GM23248 (cell line): ENCODE measurements at regions not wholly inside any gene's neighbourhood (a gene's known extent, or its start where the extent isn't known, plus 50 kb on each side); places are given as distances from the start of the nearest gene placed in this dataset.

Source experiments
- DNase-seq: peaks from one replicate; pipeline ENCODE4 v3.0.0-alpha.2; 2015
- H2AFZ ChIP-seq: fragments of 200-600 bp; sonication (generic); 2 replicates; pipeline ENCODE4 v1.6.1; 2016; ENCODE audit warnings: antibody characterized with exemption
- H3F3A ChIP-seq: fragments of 200-600 bp; sonication (generic); 2 replicates; pipeline ENCODE4 v1.6.1; 2016; ENCODE audit warnings: mild to moderate bottlenecking, antibody characterized with exemption, mixed run types; ENCODE audit not compliant: insufficient read depth
- H3K27ac ChIP-seq: fragments of 200-600 bp; sonication (generic); 2 replicates; pipeline ENCODE4 v1.5.1; 2016; ENCODE audit warnings: mild to moderate bottlenecking
- H3K27me3 ChIP-seq: fragments of 200-600 bp; sonication (generic); replicated peaks from 2 replicates; pipeline ENCODE4 v1.6.1; 2016; ENCODE audit warnings: mild to moderate bottlenecking; ENCODE audit not compliant: insufficient read depth
- H3K36me3 ChIP-seq: fragments of 200-600 bp; sonication (generic); 2 replicates; pipeline ENCODE4 v1.6.1; 2016; ENCODE audit warnings: low read depth, mild to moderate bottlenecking
- H3K4me1 ChIP-seq: fragments of 200-600 bp; sonication (generic); 2 replicates; pipeline ENCODE4 v1.6.1; 2016; ENCODE audit warnings: mild to moderate bottlenecking; ENCODE audit not compliant: insufficient read depth
- H3K4me2 ChIP-seq: fragments of 200-600 bp; sonication (generic); one replicate; pipeline ENCODE4 v1.6.1; 2016; ENCODE audit warnings: mild to moderate bottlenecking; ENCODE audit not compliant: unreplicated experiment
- H3K4me3 ChIP-seq: fragments of 200-600 bp; sonication (generic); 2 replicates; pipeline ENCODE4 v1.5.1; 2016; ENCODE audit warnings: mild to moderate bottlenecking
- H3K79me2 ChIP-seq: fragments of 200-600 bp; sonication (generic); 2 replicates; pipeline ENCODE4 v1.6.1; 2016; ENCODE audit warnings: mild to moderate bottlenecking; ENCODE audit not compliant: insufficient read depth
- H3K9ac ChIP-seq: fragments of 200-600 bp; sonication (generic); 2 replicates; pipeline ENCODE4 v1.6.1; 2016; ENCODE audit warnings: mild to moderate bottlenecking
- H3K9me2 ChIP-seq: fragments of 200-600 bp; sonication (generic); 2 replicates; pipeline ENCODE4 v1.6.1; 2016; ENCODE audit warnings: mixed run types, mild to moderate bottlenecking, moderate library complexity; ENCODE audit not compliant: insufficient read depth
- H3K9me3 ChIP-seq: fragments of 200-600 bp; sonication (generic); one replicate; pipeline ENCODE4 v1.6.1; 2017; ENCODE audit warnings: low read depth
- H4K20me1 ChIP-seq: fragments of 200-600 bp; sonication (generic); 2 replicates; pipeline ENCODE4 v1.6.0; 2016; ENCODE audit not compliant: insufficient read depth
- EZH2 ChIP-seq: fragments of 200-600 bp; sonication (generic); IDR thresholded peaks from 2 replicates; pipeline ENCODE4 v1.6.1; 2018; ENCODE audit warnings: antibody characterized with exemption, mild to moderate bottlenecking; ENCODE audit not compliant: insufficient read depth, poor library complexity, severe bottlenecking
- EZH2phosphoT487 ChIP-seq: fragments of 200-600 bp; sonication (generic); IDR thresholded peaks from 2 replicates; pipeline ENCODE4 v1.6.1; 2018; ENCODE audit warnings: antibody characterized with exemption, moderate library complexity, mild to moderate bottlenecking, low read depth; ENCODE audit not compliant: insufficient read depth
- WGBS, 2 experiments: methylation state at CpG; one replicate each; pipeline ENCODE4 v1.1.6; 2015 to 2017; ENCODE audit warnings: low lambda C conversion rate in 2 of 2, low coverage in 1 of 2; ENCODE audit errors: missing lambda C conversion rate in 2 of 2; 5-methylcytosine and 5-hydroxymethylcytosine counted together
- in situ Hi-C: fragments of 300-500 bp; cut with MboI; formaldehyde crosslinking; loops from 2 replicates; pipeline ENCODE4 v1.15.0; 2020

DNA sequence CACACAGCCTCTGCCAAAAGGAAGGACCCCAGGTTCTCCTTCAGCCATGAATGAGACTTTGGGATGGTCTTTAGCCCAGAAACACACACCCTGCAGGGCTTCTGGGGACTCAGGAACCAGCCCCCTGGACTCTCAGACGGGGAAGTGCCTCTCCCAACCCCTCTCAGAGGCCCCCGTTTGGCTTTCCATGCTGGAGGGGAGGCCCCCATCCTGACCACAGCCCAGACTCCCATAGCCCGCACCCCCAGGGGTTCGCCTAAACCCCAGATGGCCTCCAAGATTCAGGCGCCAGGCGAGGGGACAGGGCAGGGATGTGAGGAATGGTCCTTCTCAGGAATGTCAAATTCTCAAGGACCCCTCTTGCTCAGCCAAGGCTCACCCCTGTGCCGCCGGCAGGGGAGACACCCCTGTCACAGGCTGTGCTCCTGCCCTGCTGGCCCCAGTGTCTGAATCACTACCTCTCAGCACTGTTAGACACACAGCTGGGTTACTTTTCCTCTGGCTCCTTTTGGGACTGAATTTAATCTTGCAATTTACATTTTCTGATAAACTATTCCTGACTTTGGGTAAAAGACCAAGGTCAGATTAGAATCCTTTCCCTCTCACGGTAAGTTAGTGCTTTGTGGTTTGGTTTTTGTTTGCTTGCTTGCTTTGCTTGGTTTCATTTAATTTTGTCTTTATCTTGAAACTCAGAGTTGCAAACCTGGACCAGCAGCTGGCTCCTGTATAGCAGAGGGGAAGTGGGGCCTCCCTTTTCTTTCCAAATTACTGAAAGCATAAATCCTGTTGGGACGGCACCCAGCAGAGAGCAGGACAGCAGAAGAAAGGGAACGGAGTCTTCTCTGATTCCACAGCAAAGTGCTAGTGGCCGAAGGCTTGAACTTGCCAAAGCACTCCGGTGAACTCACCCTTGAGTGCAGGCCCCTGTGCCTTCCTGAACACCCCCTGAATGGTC is 198.9 kb upstream of the RAB6C start:
- DNase-seq: no peak
- Histone ChIP-seq H3K27me3 (no peaks in the 10 kb centered on the region), H3K4me2 (no peak overlapping the region), H3K9ac (no peak overlapping the region), H4K20me1 (no peaks in the 10 kb centered on the region), H3K79me2 (no peaks in the 10 kb centered on the region), H3K9me3 (no peaks in the 10 kb centered on the region), H3K36me3 (no peaks in the 10 kb centered on the region), H3K4me3 (no peak overlapping the region), H3F3A (no peaks in the 10 kb centered on the region), H2AFZ (no peak overlapping the region), H3K4me1 (no peaks in the 10 kb centered on the region), H3K27ac (no peak overlapping the region), H3K9me2 (no peaks in the 10 kb centered on the region)
- TF ChIP-seq EZH2 (no peak), EZH2phosphoT487 (no peak)
- whole genome bisulfite sequencing, 2 experiments: 74 to 76% methylated on average over 13 of the region's 13 CpGs
- in situ Hi-C loops: no loop called here

DNA sequence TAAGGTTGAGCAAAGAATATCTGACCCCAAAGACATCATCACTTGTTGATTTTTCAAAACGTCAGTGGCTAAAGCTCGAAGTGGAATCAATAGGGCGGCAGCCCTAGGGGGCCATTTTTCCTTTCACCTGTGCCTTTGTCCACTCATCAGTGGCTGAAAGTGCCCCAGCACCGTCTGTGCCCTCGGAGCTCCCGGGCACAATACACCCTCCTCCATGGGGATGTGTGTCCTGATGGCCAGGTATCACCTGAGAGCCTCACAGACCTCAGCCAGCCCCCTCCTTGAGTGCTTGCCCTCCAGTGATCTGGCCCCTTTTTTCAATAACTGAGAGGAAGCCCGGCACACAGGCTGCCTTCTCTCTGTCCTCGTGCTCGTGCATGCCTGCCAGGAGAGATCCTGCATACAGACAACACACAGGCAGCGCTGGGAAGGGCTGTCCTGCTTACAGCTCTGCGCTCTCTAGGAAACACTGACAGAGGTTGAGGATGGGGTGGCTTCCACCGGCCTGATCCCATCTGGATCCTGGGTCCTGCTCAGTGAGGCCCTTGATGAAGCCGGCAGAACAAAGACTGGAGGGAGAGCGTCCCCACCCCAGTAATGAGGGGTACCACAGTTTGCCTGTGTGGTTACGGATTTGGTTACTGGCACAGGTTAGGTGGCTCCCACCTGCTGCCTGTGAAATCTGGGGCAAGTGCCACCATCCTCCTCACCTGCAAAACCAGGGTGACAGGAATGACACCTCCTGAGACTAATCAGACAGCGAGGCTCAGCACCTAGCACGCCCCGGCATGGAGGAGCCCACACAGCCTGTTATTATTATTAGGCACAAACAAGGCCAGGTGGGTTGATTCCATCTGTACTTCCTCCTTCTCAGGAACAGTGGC is 197.5 kb upstream of the RAB6C start:
- no peaks in the 10 kb centered on the region for H3K36me3 ChIP-seq
- no peak overlapping the region for H3K4me2 ChIP-seq
- WGBS, 2 experiments: 63 to 66% methylated on average over 18 of the region's 18 CpGs
- DNase-seq: no peak
- H3K79me2 ChIP-seq: no peaks in the 10 kb centered on the region
- no peak overlapping the region for H2AFZ ChIP-seq
- no peaks in the 10 kb centered on the region for H3K27me3 ChIP-seq
- H3F3A ChIP-seq: no peaks in the 10 kb centered on the region
- H3K9ac ChIP-seq: no peak overlapping the region
- TF ChIP-seq EZH2 (no peak), EZH2phosphoT487 (no peak)
- no peaks in the 10 kb centered on the region for H3K4me1 ChIP-seq
- no peak overlapping the region for H3K27ac ChIP-seq
- H3K9me2 ChIP-seq: no peaks in the 10 kb centered on the region
- H3K9me3 ChIP-seq: no peaks in the 10 kb centered on the region
- no peak overlapping the region for H3K4me3 ChIP-seq
- H4K20me1 ChIP-seq: no peaks in the 10 kb centered on the region
- in situ Hi-C loops: no loop called here

DNA sequence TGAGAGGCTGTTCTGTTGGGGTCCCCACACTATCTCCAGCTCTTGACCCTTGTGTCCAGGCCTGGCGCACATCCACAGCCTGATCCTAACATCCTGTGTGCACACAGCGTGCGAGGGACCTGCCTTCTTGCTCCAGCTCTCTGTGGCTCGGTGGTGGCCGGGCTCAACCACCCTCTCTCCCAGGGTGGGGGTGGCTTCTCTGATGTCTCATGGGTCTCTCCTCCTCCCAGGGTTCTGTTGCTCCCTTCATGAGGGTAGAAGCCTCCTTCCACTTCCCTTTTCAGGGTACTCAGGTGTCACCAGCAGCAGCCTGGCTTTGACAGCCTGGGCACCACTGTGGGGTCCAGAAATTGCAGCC is 196.9 kb upstream of the RAB6C start:
- in situ Hi-C loops: no loop called here
- WGBS, 2 experiments: 63 to 74% methylated on average over 5 of the region's 5 CpGs

DNA sequence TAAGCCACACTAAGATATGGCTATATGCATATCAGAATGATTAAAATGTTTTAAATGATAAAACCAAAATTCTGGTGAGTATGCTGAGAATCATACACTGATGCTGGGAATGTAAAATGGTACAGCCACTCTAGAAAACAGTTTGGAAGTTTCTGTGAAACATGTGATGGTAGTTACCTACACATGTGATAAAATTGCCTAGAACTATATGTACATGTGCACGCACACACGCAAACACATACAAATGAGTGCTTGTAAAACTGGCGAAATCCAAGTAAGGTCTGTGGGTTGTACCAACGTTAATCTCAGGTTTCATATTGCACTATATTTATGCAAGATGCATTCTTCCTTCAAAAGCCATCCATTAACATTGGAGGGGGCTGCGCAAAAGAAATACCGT is 195.0 kb upstream of the RAB6C start:
- Histone ChIP-seq H2AFZ (no peak overlapping the region), H3K4me1 (no peaks in the 10 kb centered on the region), H3K4me2 (no peak overlapping the region), H3K36me3 (no peaks in the 10 kb centered on the region), H3K9me3 (no peaks in the 10 kb centered on the region), H4K20me1 (no peaks in the 10 kb centered on the region), H3K27me3 (no peaks in the 10 kb centered on the region), H3K27ac (no peak overlapping the region), H3F3A (no peaks in the 10 kb centered on the region), H3K9me2 (no peaks in the 10 kb centered on the region), H3K79me2 (no peaks in the 10 kb centered on the region), H3K4me3 (no peak overlapping the region), H3K9ac (no peak overlapping the region)
- 74 to 75% methylated on average over 6 of the region's 6 CpGs for WGBS, 2 experiments
- in situ Hi-C loops: no loop called here
- TF ChIP-seq EZH2 (no peak), EZH2phosphoT487 (no peak)
- no peak for DNase-seq

More for the DNA sequence above, 196.9 kb upstream of the RAB6C start:
- Histone ChIP-seq H3K36me3 (no peaks in the 10 kb centered on the region), H3K4me2 (no peak overlapping the region), H3K9me3 (no peaks in the 10 kb centered on the region), H3K79me2 (no peaks in the 10 kb centered on the region), H3K4me1 (no peaks in the 10 kb centered on the region), H2AFZ (no peak overlapping the region), H3K9ac (no peak overlapping the region), H4K20me1 (no peaks in the 10 kb centered on the region), H3K27ac (no peak overlapping the region), H3K27me3 (no peaks in the 10 kb centered on the region), H3F3A (no peaks in the 10 kb centered on the region), H3K4me3 (no peak overlapping the region), H3K9me2 (no peaks in the 10 kb centered on the region)
- DNase-seq: no peak
- TF ChIP-seq EZH2 (no peak), EZH2phosphoT487 (no peak)
